Neuronal stem cell (in vitro differentiated cells): ENCODE measurements at regions not wholly inside any gene's neighbourhood (a gene's known extent, or its start where the extent isn't known, plus 50 kb on each side); places are given as distances from the start of the nearest gene placed in this dataset.

ENCODE experiments used
- DNase-seq: peaks from one replicate; pipeline ENCODE4 v3.0.0-alpha.2; 2013; ENCODE audit warnings: low spot score
- H2AFZ ChIP-seq: one replicate; pipeline ENCODE4 v1.6.1; 2013; ENCODE audit warnings: mild to moderate bottlenecking, low read length, inconsistent platforms
- H2AK5ac ChIP-seq: 2 replicates; pipeline ENCODE4 v1.6.1; 2013; ENCODE audit warnings: low read depth, mild to moderate bottlenecking, inconsistent platforms, low read length, moderate library complexity, mixed read lengths
- H2BK120ac ChIP-seq: 2 replicates; pipeline ENCODE4 v1.6.1; 2013; ENCODE audit warnings: low read depth, mild to moderate bottlenecking, inconsistent platforms, low read length, moderate library complexity, mixed read lengths
- H2BK12ac ChIP-seq: one replicate; pipeline ENCODE4 v1.6.1; 2013; ENCODE audit warnings: low read length, inconsistent platforms
- H2BK15ac ChIP-seq: 2 replicates; pipeline ENCODE4 v1.6.1; 2013; ENCODE audit warnings: mild to moderate bottlenecking, low read length, inconsistent platforms, mixed read lengths
- H2BK5ac ChIP-seq: one replicate; pipeline ENCODE4 v1.6.1; 2013; ENCODE audit warnings: inconsistent platforms, mild to moderate bottlenecking, low read length, moderate library complexity
- H3K14ac ChIP-seq: one replicate; pipeline ENCODE4 v1.6.1; 2013; ENCODE audit warnings: low read length, inconsistent platforms
- H3K18ac ChIP-seq: 2 replicates; pipeline ENCODE4 v1.6.1; 2013; ENCODE audit warnings: low read length, inconsistent platforms
- H3K23ac ChIP-seq: 2 replicates; pipeline ENCODE4 v1.6.1; 2013; ENCODE audit warnings: low read depth, mild to moderate bottlenecking, mixed read lengths, low read length, inconsistent platforms; ENCODE audit not compliant: poor library complexity
- H3K27ac ChIP-seq: replicated peaks from 3 replicates; pipeline ENCODE4 v1.5.1; 2013; ENCODE audit warnings: low read length, inconsistent platforms
- H3K27me3 ChIP-seq, 3 experiments: 2 replicates each; pipeline ENCODE4 v1.6.1; 2013; ENCODE audit warnings: low read length in 3 of 3, mild to moderate bottlenecking in 2 of 3, inconsistent platforms in 1 of 3, low read depth in 1 of 3, mixed read lengths in 1 of 3, moderate library complexity in 1 of 3; ENCODE audit not compliant: control insufficient read depth in 3 of 3, insufficient read depth in 3 of 3
- H3K36me3 ChIP-seq, 2 donors: replicated peaks in 1 of 2; 2 replicates each; pipeline ENCODE4 v1.6.1; 2013; ENCODE audit warnings: low read length in 2 of 2; ENCODE audit not compliant: control insufficient read depth in 2 of 2, insufficient read depth in 2 of 2
- H3K4ac ChIP-seq: 2 replicates; pipeline ENCODE4 v1.6.1; 2013; ENCODE audit warnings: inconsistent platforms, mild to moderate bottlenecking, low read length, moderate library complexity
- H3K4me1 ChIP-seq, 2 donors: 1 replicate in 1 of 2; 2 replicates in 1 of 2; pipeline ENCODE4 v1.6.1; 2013; ENCODE audit warnings: low read length in 2 of 2, low read depth in 1 of 2; ENCODE audit not compliant: control insufficient read depth in 2 of 2, insufficient read depth in 1 of 2
- H3K4me2 ChIP-seq: one replicate; pipeline ENCODE4 v1.6.1; 2013; ENCODE audit warnings: mild to moderate bottlenecking, low read length, inconsistent platforms; ENCODE audit not compliant: insufficient read depth, poor library complexity, severe bottlenecking
- H3K4me3 ChIP-seq, 2 donors: 2 replicates each; pipeline ENCODE4 v1.5.1; 2013; ENCODE audit warnings: low read length in 2 of 2, mild to moderate bottlenecking in 2 of 2, inconsistent platforms in 1 of 2, moderate library complexity in 1 of 2
- H3K79me1 ChIP-seq: one replicate; pipeline ENCODE4 v1.6.1; 2013; ENCODE audit warnings: low read depth, mild to moderate bottlenecking, inconsistent platforms, low read length, moderate library complexity
- H3K9ac ChIP-seq: one replicate; pipeline ENCODE4 v1.6.1; 2013; ENCODE audit warnings: mild to moderate bottlenecking, low read depth, low read length, inconsistent platforms; ENCODE audit not compliant: poor library complexity
- H3K9me3 ChIP-seq, 2 donors: replicated peaks in 1 of 2; 2 replicates each; pipeline versions ENCODE3 to v1.6.1; 2013; ENCODE audit warnings: low read length in 2 of 2, mild to moderate bottlenecking in 2 of 2, inconsistent platforms in 1 of 2, low read depth in 1 of 2, mixed read lengths in 1 of 2, moderate library complexity in 1 of 2; ENCODE audit not compliant: control insufficient read depth in 2 of 2, insufficient read depth in 1 of 2
- H4K8ac ChIP-seq: one replicate; pipeline ENCODE4 v1.6.1; 2013; ENCODE audit warnings: low read depth, mild to moderate bottlenecking, inconsistent platforms, low read length, moderate library complexity
- H4K91ac ChIP-seq: one replicate; pipeline ENCODE4 v1.6.1; 2013; ENCODE audit warnings: low read length, low read depth, mild to moderate bottlenecking, inconsistent platforms; ENCODE audit not compliant: poor library complexity
- WGBS, 2 donors: extraction: QIAGEN DNeasy Blood & Tissue Kit; methylation state at CpG; one replicate each; pipeline ENCODE4 v1.1.7; 2013; ENCODE audit warnings: missing lambda C conversion rate in 2 of 2, mixed read lengths in 1 of 2; ENCODE audit not compliant: insufficient read length in 2 of 2, insufficient replicate concordance in 1 of 2; ENCODE audit errors: extremely low coverage in 2 of 2; 5-methylcytosine and 5-hydroxymethylcytosine counted together

DNA sequence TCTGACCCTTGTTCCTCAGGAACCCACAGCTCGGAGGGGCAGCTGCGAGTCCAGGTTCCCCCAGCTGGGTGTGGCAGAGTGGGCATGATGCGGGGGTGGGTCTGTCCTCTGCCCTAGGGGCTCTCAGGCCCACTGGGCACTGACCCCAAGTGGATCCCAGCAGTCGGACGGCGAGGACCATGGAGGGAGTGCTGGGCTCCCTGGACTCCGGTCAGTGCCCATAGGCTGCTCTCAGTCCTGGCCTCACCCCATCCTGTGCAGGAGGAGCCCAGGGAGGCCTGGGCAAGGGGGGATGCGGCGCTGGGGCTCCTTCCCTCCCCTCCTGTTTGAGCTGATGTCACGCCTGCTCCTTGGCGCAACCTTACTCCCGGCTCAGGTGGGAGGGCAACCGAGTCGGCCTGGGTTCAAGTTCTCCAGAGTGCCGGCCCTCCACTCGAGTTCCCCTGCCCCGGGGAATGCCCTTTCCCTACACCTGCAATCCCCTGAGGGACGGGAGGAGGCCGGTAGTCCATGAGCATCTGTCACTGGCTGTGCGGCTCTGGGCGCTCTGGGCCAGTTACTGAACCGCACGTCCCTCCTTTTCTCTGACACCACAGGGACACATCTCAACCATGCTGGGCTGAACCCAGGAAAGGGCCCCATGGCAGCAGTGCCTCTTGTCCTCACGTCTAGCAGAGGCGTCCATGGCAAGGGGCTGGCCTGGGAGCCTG is 52.6 kb upstream of the ACSF3 start:
- no peak overlapping the region for H3K23ac ChIP-seq

DNA sequence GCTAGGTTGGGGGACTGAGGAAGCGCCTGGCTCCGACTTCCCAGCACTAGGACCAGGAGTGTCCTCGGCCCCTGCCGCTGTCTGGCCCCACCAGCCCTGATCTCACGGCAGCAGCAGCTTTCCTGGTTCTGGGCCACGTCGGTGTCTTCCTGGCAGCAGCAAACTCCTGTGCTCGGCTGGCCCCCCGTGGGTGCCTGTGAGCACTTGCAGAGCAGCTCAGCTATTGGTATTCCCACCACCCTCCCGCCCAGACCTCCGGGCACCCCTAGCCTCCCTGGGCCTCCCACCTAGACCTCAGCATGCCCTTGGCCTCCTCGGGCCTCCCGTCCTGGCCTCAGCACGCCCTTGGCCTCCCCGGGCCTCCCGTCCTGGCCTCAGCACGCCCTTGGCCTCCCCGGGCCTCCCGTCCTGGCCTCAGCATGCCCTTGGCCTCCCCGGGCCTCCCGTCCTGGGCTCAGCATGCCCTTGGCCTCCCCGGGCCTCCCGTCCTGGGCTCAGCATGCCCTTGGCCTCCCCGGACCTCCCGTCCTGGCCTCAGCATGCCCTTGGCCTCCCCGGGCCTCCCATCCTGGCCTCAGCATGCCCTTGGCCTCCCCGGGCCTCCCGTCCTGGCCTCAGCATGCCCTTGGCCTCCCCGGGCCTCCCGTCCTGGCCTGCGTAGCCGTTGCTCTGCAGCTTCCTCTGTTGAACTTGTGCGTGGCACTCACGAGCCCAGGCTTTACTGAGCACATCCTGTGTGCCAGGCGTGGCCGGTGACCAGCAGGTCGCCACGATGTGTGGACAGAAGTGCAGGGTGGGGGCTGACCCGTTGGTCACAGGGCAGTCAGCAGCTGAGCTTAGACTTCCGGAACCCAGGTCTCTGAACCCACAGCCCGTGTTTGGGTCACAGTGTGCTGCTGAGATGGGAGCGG is 51.8 kb upstream of the ACSF3 start:
- Histone ChIP-seq H4K8ac (no peak overlapping the region), H3K36me3 (no peaks in the 10 kb centered on the region), H3K23ac (no peak overlapping the region), H2AFZ (no peak overlapping the region), H3K4me2 (no peak overlapping the region), H3K18ac (peak overlapping the region; percentile 71), H2BK5ac (peak overlapping the region; percentile 11), H3K9ac (peak overlapping the region; percentile 21), H2BK120ac (no peak overlapping the region), H2BK12ac (no peak overlapping the region), H4K91ac (no peak overlapping the region), H2AK5ac (peak overlapping the region; percentile 53), H3K79me1 (peaks cover 2% of the 10 kb centered on the region), H3K14ac (peak overlapping the region; percentile 6), H3K27ac (no peak overlapping the region), H3K4ac (no peak overlapping the region), H3K4me1 (no peaks in the 10 kb centered on the region), H3K4me3 (no peak overlapping the region), H2BK15ac (no peak overlapping the region), H3K27me3 (peaks cover 0 to 28% (median 0%) of the 10 kb centered on the region in 3 experiments), H3K9me3 (no peaks in the 10 kb centered on the region)
- no CpG with 5 or more reads among the region's 42 CpGs for WGBS, 2 donors
- DNase-seq = no peak

More for the DNA sequence above, 52.6 kb upstream of the ACSF3 start:
- peak overlapping the region; percentile 41 for H3K18ac ChIP-seq
- H3K27me3 ChIP-seq = peaks cover 0 to 27% (median 0%) of the 10 kb centered on the region in 3 experiments
- no peaks in the 10 kb centered on the region for H3K9me3 ChIP-seq
- WGBS, 2 donors = no CpG with 5 or more reads among the region's 25 CpGs
- H4K8ac ChIP-seq = no peak overlapping the region
- no peak for DNase-seq
- no peak overlapping the region for H3K14ac ChIP-seq
- H2AFZ ChIP-seq = no peak overlapping the region
- no peak overlapping the region for H2BK12ac ChIP-seq
- no peak overlapping the region for H2BK120ac ChIP-seq
- H3K79me1 ChIP-seq = no peaks in the 10 kb centered on the region
- no peak overlapping the region for H3K27ac ChIP-seq
- no peak overlapping the region for H2BK15ac ChIP-seq
- no peak overlapping the region for H4K91ac ChIP-seq
- no peak overlapping the region for H3K4me2 ChIP-seq
- H2BK5ac ChIP-seq = peak overlapping the region; percentile 11
- H2AK5ac ChIP-seq = peak overlapping the region; percentile 53
- no peaks in the 10 kb centered on the region for H3K36me3 ChIP-seq
- H3K4me3 ChIP-seq = no peak overlapping the region
- no peak overlapping the region for H3K9ac ChIP-seq
- H3K4ac ChIP-seq = no peak overlapping the region
- no peaks in the 10 kb centered on the region for H3K4me1 ChIP-seq

DNA sequence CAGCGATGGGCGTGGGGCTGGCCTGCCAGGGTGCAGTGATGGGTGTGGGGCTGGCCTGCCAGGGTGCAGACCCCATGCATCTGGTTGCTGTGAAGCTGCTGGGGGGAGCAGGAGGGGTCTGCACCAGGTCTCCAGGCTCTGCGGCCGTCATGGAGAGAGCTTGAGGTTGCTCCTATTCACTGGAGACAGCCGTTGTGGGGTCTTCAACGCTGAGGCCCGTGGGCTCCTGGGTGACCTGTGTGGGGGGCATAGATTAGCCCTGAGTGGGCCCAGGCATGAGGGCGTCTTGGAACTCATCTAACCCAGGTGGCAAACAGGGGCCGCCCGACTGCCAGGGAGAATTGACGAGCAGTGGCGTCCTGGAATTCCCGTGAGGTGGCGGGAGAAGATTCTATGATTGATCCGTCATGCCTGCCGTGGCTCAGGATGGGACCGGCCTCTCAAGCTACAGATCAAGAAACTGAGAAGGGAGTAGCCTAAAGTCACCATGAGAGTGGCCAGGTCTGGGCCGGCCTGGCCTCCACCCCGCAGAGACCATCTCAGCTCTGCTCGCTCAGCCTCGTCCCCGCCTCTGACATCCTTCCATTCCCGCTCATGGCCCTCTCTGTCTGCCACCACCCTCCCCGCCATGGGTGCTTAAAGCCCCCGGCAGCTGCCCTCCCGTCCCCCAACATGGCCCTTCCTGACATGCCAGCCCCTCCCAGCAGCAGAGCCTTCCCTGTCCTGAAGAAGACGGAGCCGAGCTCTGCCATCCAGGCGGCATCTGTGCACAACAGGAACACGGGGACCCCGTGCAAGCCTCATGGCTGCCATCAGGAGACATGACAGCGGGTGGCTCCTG is 50.7 kb upstream of the ACSF3 start:
- H3K79me1 ChIP-seq = peaks cover 2% of the 10 kb centered on the region
- peak overlapping the region; percentile 38 for H3K18ac ChIP-seq
- H3K9me3 ChIP-seq = no peaks in the 10 kb centered on the region
- no peak overlapping the region for H2BK12ac ChIP-seq
- DNase-seq = no peak
- H4K8ac ChIP-seq = no peak overlapping the region
- H3K36me3 ChIP-seq = no peaks in the 10 kb centered on the region
- no peak overlapping the region for H3K14ac ChIP-seq
- no peak overlapping the region for H2AFZ ChIP-seq
- H3K4me3 ChIP-seq = no peak overlapping the region
- H2AK5ac ChIP-seq = no peak overlapping the region
- no peak overlapping the region for H3K4ac ChIP-seq
- no CpG with 5 or more reads among the region's 32 CpGs for WGBS, 2 donors
- no peak overlapping the region for H3K27ac ChIP-seq
- no peak overlapping the region for H3K4me2 ChIP-seq
- H3K9ac ChIP-seq = no peak overlapping the region
- H3K4me1 ChIP-seq = peaks cover 0 to 2% of the 10 kb centered on the region in 2 donors
- H4K91ac ChIP-seq = no peak overlapping the region
- peaks cover 0 to 32% (median 0%) of the 10 kb centered on the region in 3 experiments for H3K27me3 ChIP-seq
- peak overlapping the region; percentile 55 for H3K23ac ChIP-seq
- no peak overlapping the region for H2BK120ac ChIP-seq
- H2BK5ac ChIP-seq = no peak overlapping the region
- peak overlapping the region; percentile 58 for H2BK15ac ChIP-seq
